HG02571 (cell line): ENCODE measurements at regions not wholly inside any gene's neighbourhood (a gene's known extent, or its start where the extent isn't known, plus 50 kb on each side); places are given as distances from the start of the nearest gene placed in this dataset.
"Not testable (repeated sequence)": the region's sequence is repeated elsewhere in the genome, so short reads cannot be mapped to it uniquely, and the experiment has no call there.

Experiments
- ATAC-seq: cut with Tn5 transposase; IDR thresholded peaks from one replicate; pipeline ENCODE4 v1.9.1; 2021; ENCODE audit warnings: mild to moderate bottlenecking, moderate library complexity; ENCODE audit not compliant: unreplicated experiment

GRCh38 chr1:56285554-56286402 lies 293.6 kb downstream of the PLPP3 start:
- no peak for ATAC-seq

- no peak for ATAC-seq
These were observed 294.4 kb downstream of the PLPP3 start for GRCh38 chr1:56284928-56285327.

GRCh38 chr1:56278061-56278460 lies 301.3 kb downstream of the PLPP3 start:
- no peak for ATAC-seq

- no peak for ATAC-seq
These were observed 310.7 kb downstream of the PLPP3 start for GRCh38 chr1:56268519-56269140.

GRCh38 chr1:56267611-56268010 lies 311.8 kb downstream of the PLPP3 start:
- ATAC-seq = no peak

- no peak for ATAC-seq
These were observed 313.0 kb downstream of the PLPP3 start for GRCh38 chr1:56266359-56266758.

GRCh38 chr1:56265216-56265615 lies 314.1 kb downstream of the PLPP3 start:
- ATAC-seq = no peak

GRCh38 chr1:56263908-56264307 lies 315.5 kb downstream of the PLPP3 start:
- no peak for ATAC-seq

- ATAC-seq = no peak
These were observed 321.0 kb downstream of the PLPP3 start for GRCh38 chr1:56258371-56258770.

GRCh38 chr1:56257726-56258125 lies 321.6 kb downstream of the PLPP3 start:
- no peak for ATAC-seq

GRCh38 chr1:56256153-56257000 lies 323.0 kb downstream of the PLPP3 start:
- ATAC-seq = no peak

- no peak for ATAC-seq
These were observed 323.7 kb downstream of the PLPP3 start for GRCh38 chr1:56255516-56256152.

GRCh38 chr1:56254130-56254529 lies 325.2 kb downstream of the PLPP3 start:
- no peak for ATAC-seq

- no peak for ATAC-seq
These were observed 328.6 kb downstream of the PLPP3 start for GRCh38 chr1:56250809-56251208.

GRCh38 chr1:56249234-56249633 lies 330.1 kb downstream of the PLPP3 start:
- no peak for ATAC-seq

GRCh38 chr1:56248138-56248537 lies 331.2 kb downstream of the PLPP3 start:
- no peak for ATAC-seq

- ATAC-seq = not testable (repeated sequence)
These were observed 332.6 kb downstream of the PLPP3 start for GRCh38 chr1:56246726-56247125.

GRCh38 chr1:56240400-56240799 lies 339.0 kb downstream of the PLPP3 start:
- ATAC-seq = no peak

- no peak for ATAC-seq
These were observed 341.8 kb downstream of the PLPP3 start for GRCh38 chr1:56237491-56238064.

GRCh38 chr1:56236688-56237087 lies 342.7 kb downstream of the PLPP3 start:
- ATAC-seq = no peak
